ENCODE measurements at regions not wholly inside any gene's neighbourhood (a gene's known extent, or its start where the extent isn't known, plus 50 kb on each side); places are given as distances from the start of the nearest gene placed in this dataset.

DNA sequence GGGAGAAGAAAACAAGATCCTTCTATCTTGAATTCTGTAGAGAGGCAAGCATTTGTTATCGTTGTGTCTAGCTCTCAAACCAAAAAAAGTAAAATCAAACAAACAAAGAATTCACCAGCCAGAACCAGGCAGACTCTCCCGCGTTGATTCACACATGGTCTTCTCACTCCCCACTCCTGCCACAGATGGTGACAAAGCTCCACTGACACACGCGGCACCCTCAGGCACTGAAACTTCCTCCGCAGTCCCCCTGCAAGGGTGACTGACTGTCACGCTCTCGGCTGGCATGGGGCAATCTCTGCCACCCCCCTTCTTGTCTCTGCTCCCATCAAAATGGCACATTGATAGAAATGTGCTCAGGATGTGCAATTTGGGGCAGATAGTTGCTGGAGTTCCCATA is 304.9 kb downstream of the DHX15 start:
- no peak for DNase-seq

DNA sequence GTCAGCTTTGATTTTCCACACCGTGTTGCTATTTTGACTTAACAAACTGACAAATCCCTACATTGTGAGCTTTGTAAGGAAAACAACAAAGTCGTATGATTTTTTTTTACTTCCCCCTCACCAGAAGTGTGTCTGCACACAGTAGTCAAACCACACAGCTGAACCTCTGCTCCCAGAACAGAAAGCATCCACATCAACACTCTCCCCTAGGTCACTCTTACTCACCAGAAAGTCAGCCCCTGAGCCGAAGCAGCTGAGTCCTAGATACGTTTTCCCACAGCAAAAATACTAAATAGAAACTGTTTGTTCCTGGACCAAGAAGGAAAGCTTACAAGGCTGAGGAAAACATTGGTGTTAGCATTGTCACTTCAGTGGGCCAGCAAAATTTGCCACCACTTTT is 305.7 kb downstream of the DHX15 start:
- DNase-seq = no peak

DNA sequence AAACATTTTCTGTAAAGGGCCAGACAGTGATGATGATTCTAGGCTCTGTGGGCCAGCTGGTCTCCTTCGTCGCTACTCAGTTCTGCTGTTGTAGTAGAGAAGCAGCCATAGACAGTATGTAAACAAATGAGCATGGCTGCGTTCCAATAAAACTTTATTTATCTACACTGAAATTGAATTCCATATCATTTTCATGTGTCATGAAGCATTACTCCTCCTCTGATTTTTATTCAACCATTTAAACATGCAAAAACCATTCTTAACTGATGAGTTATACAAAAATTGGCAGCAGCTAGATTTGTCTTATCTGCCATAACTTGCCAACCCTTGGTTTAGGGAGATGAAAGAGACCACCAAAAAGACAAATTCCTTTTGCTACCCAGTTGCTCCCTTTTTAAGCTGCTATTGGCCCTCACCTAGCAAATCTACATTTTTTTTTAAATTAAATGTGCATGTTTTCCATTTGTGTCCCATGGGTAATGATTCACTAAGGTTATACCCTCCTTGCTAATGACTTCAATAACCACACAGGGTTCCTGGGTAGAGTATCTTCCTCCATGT is 309.9 kb downstream of the DHX15 start:
- DNase-seq = no peak

DNA sequence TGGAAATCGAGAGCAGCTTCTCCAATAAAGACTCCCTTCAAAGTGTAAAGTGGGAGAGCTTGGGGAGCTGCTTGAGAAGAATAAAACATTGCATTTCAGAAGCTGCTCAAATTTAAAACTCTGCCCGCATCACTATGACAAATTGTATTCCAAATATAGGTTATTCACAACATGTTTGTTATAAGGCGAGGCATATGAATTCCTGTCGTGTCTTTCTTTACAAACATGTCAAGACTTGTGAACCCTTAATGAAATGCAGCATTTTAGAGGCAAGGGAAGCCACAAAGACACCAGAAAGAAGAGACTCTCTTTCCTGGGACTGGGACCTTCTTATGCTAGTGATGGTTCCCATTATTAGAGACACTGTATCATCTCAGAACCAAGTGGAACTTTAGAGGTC is 311.2 kb downstream of the DHX15 start:
- no peak for DNase-seq

DNA sequence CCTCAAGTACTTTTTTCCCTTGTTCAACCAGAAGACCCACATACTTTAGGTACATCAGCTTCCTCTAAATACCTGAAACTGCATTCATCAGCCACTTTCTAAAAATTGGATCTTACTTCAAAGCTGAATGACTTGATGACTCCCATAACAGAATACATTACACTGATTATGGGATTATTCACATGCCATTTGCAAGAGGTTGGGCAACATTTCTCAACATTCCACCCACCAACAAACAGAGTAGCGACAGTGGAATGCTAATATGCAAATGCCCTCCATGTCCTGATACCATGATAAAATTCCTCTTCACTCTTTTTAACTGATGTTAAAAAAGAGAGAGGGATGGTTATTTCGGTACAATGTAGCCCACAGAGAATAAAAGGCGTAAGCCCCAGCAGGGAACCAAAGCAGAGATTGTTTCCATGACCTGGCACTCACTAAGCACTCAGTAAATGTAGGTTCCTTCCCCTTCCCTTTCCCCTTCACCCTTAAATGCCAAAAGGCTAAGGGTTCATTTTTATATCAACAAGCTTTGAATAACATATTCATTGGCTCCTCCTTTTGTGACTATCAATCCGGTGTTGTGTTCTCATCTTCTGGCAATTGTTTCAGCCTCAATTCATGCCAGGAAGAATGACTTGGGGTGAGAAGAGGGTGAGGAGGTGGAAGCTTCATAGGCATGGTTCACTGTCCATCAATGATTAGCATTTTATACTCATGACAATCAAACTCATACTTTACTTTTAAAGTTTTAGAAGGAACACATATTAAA is 317.2 kb downstream of the DHX15 start:
- DNase-seq = no peak

DNA sequence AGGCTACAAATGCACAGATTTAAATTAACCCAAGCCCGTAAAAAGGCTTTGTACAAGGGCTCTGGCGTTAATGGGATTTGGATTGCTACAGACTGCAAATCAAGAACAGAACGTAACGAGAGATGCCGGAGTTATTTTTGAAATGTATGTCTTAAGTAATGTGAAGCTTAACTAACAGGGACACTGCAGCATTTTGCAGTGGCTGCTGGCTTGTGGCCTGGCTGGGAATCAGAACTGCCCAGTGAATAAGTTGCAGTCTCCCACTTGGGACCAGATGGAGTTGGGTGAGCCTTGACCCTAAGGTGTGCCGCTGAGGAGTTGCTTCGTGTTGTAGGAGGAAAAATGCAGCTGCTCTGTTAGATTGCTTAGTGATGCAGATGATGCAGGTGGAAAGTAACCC is 318.4 kb downstream of the DHX15 start:
- DNase-seq = no peak

DNA sequence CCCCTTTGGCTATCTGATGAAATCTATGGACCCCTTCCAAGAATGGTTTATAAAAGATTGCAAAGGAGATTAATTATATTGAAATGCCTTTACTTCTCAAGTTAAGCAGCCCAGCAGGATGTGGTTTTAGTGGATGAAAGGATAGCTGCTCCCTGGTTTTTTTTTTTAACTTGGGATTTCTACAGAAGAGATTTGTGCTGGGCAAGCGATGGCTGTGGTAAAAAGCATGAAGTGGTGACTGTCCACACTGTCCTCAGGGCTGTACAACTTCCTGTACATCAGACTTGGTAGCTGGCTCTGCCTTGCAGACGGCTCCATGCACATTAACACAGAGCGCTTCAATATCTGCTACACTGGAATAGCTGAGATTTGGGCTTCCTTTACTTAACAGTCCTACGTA is 321.7 kb downstream of the DHX15 start:
- no peak for DNase-seq

DNA sequence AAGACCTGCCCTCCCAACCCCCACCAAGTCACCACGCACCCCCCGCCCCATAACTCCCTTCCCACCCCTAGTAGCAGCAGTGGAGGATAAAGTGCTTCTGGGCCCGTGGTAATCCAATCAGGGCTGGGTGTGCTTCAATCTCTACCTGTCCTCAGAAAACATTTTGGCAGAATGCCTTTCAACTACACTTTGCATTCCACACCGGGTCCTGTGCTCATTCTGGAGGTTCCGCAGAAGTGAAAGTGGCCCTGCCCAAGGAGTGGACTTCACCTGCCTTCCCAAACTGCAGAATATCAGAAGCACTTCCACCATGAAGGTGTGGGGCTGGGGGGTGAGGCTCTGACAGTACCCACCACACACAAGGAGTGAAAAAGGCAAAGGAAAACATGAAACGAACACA is 322.3 kb downstream of the DHX15 start:
- DNase-seq = no peak

DNA sequence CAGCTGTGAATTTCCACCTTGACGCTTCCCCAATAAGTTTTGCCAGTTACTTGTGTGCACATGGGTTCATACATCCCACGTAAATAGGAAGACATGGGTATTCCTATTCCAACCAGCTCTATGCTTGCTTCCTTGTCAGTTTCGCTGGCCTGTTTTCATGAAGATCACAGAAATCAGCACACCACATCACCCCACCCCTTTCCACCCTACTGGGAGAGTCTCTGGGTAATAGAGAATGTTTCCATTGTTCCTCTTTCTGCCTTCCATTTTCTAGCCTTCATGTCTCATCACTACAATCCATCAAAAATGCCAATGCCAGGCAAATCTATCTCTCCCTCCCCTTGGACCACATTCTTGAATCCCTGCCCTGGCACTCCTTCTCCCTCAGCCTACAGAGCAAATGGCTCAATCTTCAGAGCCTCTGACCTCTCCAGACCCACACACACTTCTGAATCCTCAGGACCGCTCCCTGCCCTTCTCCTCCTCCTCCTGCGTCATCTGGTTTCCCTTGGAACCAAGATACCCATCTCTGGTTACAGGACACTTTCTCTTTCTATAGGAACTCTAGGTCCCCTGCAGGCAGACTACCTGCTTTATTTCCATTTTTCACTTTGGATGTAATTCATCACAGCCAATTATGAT is 323.3 kb downstream of the DHX15 start:
- no peak for DNase-seq

DNA sequence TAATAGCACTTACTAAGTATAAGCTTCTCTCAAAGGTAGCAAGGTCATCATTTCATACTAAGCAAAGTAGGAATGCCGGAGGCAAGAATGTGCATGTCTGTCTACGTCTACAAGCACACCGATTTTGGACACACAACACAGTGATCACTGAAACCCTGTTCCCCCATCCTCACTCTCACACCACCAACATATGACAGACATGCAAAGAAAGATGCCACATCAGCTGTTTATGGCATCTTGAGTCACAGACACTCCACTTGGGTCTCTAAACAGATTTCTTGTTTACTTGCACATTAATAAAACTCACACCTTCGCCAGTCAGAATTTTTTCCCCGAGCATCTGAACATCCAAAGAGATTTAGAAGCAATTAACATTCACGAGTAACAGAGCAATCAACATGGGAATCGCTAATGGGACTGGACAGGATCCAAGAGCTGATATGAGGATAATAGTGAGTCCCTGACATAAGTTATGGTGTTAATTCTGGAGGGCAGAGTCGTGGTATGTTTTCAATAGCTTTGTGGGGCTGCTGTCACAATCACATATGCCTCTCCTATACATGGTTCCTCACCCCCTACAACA is 324.1 kb downstream of the DHX15 start:
- no peak for DNase-seq

DNA sequence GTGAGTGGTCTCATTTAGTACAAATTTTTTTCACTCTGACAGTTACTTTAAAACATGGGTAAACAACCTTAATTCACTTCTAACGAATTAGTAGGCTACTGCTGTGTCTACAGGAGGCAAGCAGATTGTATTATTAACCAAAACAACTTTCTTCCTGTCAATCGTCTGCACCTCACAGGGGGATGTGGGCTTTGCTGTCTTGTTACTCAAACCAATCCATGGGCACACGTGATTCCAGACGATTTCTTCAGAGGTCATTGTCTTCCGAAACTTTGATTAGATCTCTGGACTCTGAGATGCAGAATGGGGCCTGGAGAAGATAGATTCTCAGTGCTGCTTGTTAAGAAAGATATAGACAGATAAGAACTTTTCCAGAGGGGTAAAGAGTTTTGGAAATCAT is 327.8 kb downstream of the DHX15 start:
- no peak for DNase-seq

DNA sequence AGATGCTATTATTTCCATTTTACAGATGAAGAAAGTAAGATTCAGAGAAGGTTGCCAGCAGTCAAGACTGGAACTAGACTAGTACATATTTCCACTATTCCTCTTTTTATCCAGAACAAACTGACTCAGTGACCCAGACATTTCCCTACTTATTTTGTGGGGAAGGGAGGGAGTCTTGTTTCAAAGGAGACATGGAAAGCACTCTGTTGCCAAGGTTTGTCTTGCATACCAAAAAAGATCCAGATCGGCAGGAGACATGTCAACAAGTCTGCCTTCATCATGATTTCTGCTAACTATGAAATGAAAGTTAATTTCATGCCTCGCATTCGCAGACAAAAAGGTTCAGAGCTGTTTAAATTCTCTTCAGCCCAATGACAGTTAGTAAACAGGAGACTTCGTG is 328.3 kb downstream of the DHX15 start:
- DNase-seq = no peak

DNA sequence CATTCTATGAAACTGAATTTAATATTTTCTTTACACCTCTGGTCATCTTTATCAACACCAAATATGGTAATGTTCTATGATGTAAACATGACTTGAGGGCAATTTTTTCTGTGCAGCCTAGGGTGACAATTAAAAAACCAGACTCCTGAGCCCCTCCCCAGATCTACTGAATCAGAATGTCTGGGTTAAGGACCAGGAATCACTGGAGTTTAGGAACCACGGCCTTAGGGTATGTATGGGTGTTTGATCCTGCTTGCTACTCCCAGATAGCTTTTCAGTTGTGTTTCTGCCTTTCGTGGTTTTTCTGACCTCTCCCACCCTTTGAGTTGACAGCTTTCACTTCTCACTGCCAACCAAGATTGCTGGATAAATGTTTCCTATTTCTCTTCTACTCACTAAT is 332.2 kb downstream of the DHX15 start:
- DNase-seq = no peak

DNA sequence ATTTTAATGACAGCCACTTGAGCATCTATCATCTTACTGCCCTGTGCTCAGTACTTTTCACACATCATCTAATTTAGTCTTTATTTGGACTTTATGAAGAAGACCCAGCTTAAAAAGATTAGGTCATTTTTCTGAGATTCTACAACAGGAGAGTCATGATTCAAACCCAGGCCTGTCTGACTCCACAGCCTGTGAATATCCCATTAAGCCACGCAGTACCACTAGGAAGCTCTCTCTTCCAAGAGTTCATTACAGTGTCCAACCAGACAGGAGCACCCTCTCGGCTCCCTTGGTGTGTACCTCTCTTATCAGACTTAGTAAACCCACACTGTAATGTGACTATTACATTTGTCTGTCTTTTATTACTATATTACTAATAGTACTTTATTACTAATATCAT is 332.8 kb downstream of the DHX15 start:
- no peak for DNase-seq

DNA sequence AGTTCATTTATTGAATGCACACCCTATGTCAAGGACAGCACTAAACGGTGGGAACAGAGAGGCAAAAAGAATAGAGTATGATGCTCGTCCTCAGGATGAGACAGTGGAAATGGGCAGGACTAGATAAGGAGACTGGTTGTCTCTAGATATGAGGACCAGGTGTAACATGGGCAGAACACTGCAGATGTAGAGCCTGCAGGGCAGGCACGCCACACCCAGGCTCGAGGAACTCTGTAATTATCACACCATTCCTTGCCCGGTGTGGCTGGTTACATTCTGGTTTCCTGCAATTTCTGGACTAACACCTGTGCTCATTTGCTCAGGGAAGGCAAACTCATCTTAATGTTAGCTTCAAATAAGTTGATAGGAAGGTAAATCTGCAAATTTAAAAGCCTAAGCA is 334.4 kb downstream of the DHX15 start:
- DNase-seq = no peak

DNA sequence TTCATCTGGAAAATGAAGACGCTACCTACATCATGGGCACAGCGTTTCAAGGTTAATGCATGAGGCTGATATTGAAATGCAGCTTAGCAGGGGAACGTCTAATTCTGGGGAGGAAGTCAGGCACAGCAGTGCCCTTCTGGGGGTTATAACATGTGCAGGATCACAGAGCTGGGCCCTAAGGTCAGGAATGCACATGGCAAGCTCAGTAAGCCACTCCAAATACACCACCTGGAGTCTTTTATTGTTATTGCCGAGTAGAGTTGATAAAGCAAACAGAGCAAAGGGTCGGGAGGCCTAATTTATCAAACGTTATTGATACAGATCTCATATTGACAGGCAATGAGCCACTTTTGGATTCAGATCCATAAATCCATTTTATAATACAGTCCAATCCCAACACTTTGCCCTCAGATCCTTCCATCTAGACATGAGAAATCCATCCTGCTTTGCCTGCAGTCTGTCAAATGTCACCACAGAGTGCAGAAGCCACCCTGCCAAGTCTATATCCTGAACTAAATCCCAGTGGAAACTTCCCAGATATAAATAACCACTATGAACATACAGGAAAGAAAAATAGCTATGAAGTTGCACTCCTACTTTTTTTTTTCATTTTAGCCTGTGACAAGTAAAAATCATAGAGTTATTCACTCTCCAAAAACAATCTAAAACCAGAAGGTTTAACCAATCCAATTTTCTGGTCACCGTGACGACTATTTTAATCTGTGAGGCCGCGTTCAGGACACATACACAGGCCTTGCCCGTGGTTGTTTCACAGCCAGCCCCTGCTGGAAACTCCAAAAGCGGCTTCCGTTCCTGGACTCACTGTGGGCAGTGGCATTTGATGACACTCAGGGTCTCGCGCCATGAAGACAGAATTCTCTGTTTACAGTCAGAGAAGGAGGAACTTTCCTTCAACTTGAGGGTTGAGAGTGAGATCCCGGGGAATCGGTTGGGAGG is 335.4 kb downstream of the DHX15 start:
- DNase-seq = no peak

DNA sequence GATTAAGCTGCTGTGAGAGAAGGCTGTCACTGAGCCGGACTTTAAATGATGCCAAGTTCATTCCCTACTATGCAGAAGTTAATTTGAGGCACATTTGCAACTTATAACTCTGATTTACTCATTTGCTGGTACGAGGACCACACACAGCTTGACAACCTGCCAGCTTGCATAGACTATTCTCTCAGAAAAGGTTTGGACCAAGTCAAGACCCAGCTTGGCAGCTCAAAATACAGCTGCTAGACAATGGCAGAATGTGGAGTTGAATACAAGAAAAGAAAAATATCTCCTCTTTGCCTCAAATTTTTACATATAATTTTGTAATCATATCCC is 338.9 kb downstream of the DHX15 start:
- DNase-seq = no peak

DNA sequence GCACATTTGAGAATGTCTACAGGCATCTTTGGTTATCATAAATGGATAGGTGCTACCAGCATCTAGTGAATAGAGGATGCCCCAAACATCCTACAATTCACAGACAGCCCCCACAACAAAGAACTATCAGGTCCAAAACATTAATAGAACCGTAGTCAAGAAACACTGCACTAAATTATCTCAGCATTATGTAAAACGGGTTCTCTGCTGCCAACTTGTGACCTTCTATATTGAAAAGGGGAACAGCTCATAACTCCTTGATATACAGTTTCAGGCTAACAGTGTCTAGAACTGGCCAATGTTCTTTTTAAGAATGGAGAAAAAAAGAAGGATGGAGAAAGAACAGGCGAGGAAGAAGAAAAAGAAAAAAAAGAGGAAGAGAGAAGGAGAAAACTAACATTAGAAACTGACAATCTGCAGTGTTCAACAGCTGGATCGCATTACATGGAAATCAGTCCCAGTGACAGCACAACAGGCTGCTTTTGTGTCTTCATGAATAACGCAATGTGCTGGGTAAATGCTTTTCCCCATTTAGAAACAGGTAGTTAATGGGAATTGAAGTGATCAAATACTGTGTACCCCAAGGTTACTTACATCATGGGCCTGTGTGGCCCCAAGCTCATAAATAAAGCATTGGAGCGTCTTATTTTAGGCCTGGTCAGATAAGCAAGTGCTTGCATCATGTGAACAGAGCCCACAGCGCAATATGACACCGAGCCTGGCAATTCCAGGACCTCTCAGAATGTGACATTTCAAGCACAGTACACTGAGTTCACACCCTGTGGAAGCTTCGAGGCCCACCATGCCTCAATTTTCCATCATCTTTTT is 339.5 kb downstream of the DHX15 start:
- DNase-seq = no peak

DNA sequence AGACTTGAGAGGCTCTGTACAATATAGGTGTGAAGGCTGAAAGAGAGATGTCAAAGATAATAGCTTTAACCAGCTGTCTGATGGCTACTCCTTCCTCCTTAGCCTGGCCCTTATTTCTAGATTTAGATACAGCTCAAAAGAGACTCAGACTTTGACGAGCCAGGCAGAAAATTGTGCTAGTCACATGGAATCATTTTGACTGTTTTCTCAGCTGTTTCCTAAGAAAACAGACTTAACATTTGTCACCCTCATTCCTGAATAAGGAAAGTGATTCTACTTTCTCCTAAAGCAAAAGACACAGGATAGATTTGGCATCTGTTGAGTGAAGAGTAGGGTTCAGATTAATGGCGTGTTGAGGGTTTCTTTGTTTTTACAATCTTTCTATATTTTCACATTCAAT is 340.7 kb downstream of the DHX15 start:
- no peak for DNase-seq

DNA sequence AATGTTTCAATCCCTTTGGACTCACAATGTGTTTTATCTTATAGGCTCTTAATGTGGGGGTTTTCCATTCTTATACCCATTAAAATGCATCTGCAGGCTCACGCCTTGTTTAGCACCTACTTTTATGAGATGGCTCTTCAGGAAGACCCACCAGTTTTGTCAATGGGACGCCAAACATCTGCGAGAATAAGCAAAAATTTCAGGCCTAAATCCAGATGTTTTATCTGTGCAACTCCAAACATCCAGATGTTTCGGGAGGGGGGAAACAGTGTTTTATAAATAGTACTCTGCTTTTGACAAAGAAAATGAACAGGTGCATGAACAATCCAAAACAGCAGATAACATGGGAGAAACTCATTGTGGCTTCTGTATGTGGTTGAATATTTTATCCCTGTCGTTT is 342.8 kb downstream of the DHX15 start:
- no peak for DNase-seq

DNA sequence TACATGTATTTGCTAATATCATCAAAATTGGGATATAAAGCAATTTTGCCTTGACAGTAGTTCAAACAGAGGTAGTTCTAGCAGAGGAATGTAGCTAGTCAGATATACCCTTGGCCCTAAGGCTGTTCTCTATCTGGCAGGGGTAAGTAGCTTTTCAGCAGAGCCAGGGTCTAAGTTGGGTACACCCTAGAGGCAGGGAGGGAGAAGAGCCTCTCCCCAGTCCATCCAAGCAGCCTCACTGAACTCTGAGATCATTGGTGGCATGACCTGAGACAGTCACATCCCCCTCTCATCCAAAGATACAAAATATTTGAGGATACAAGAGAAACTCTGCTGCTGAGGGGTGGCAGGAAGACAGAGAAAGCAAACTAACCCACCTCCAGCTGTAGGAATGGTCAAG is 343.7 kb downstream of the DHX15 start:
- no peak for DNase-seq

DNA sequence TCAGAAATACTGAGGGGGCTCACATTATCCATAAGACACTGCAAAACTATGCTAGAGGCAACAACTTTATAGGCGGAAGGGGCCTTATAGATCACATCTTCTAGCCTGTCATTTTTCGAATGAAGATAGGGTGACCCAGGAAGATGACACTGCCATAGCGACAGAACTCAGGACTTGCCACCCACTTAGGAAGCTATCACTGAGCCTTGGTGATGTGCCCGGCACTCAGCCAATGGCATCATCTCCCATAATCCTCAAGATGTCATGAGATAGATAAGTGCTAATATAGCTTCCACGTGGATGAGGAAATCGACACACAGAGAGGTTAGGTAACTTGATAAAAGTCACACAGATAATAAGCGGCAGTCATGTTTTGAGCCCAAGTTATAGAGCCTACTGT is 346.6 kb downstream of the DHX15 start:
- DNase-seq = no peak

Data from CD4-positive, alpha-beta T cell treated with Interleukin-15 for 1 hour (primary cell).